GM06990 (cell line): ENCODE measurements at regions not wholly inside any gene's neighbourhood (a gene's known extent, or its start where the extent isn't known, plus 50 kb on each side); places are given as distances from the start of the nearest gene placed in this dataset.

Experiments used
- DNase-seq: peaks from one replicate; pipeline ENCODE4 v3.0.0-alpha.2; 2011; ENCODE audit not compliant: insufficient read length; ENCODE audit errors: extremely low read depth
- H3K27me3 ChIP-seq: replicated peaks from 2 replicates; pipeline ENCODE4 v1.6.0; 2011; ENCODE audit warnings: low read length; ENCODE audit not compliant: control insufficient read depth, insufficient read depth
- H3K36me3 ChIP-seq: 2 replicates; pipeline ENCODE4 v1.5.1; 2011; ENCODE audit warnings: low read length; ENCODE audit not compliant: control insufficient read depth, insufficient read depth
- H3K4me3 ChIP-seq: replicated peaks from 2 replicates; pipeline ENCODE4 v1.5.1; 2011; ENCODE audit warnings: low read depth, mild to moderate bottlenecking, control low read depth, low read length
- TF ChIP-seq, protein P1 (sequence below): IDR thresholded peaks from 2 replicates; pipeline ENCODE4 v1.5.1; 2011; ENCODE audit warnings: low read length, control low read depth, mild to moderate bottlenecking, inconsistent platforms; ENCODE audit not compliant: insufficient read depth, poor library complexity, severe bottlenecking

DNA sequence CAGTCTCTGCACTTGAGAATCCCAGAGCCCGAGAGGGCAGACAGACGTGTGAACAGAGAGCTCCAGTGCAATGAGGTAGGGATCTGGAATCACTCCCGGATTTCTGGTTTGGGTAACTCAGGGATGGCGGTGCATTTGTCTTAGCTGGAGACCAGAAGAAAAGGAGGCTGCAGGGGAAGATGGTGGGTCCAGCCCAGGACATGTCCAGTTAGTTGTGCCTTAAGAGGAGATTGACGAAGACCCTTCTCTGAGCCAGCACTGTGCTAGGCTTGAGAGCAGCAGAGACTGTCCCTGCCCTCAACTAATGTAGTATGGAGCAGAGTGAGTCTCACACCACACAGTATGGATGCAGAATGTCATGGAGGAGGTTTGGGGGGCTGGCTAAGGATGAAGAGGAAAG, 150.6 kb upstream of the COPS8 start:
- TF ChIP-seq, protein P1, sequence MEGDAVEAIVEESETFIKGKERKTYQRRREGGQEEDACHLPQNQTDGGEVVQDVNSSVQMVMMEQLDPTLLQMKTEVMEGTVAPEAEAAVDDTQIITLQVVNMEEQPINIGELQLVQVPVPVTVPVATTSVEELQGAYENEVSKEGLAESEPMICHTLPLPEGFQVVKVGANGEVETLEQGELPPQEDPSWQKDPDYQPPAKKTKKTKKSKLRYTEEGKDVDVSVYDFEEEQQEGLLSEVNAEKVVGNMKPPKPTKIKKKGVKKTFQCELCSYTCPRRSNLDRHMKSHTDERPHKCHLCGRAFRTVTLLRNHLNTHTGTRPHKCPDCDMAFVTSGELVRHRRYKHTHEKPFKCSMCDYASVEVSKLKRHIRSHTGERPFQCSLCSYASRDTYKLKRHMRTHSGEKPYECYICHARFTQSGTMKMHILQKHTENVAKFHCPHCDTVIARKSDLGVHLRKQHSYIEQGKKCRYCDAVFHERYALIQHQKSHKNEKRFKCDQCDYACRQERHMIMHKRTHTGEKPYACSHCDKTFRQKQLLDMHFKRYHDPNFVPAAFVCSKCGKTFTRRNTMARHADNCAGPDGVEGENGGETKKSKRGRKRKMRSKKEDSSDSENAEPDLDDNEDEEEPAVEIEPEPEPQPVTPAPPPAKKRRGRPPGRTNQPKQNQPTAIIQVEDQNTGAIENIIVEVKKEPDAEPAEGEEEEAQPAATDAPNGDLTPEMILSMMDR = no peak
- Histone ChIP-seq H3K36me3 (no peaks in the 10 kb centered on the region), H3K4me3 (no peak overlapping the region), H3K27me3 (no peaks in the 10 kb centered on the region)
- DNase-seq = no peak

DNA sequence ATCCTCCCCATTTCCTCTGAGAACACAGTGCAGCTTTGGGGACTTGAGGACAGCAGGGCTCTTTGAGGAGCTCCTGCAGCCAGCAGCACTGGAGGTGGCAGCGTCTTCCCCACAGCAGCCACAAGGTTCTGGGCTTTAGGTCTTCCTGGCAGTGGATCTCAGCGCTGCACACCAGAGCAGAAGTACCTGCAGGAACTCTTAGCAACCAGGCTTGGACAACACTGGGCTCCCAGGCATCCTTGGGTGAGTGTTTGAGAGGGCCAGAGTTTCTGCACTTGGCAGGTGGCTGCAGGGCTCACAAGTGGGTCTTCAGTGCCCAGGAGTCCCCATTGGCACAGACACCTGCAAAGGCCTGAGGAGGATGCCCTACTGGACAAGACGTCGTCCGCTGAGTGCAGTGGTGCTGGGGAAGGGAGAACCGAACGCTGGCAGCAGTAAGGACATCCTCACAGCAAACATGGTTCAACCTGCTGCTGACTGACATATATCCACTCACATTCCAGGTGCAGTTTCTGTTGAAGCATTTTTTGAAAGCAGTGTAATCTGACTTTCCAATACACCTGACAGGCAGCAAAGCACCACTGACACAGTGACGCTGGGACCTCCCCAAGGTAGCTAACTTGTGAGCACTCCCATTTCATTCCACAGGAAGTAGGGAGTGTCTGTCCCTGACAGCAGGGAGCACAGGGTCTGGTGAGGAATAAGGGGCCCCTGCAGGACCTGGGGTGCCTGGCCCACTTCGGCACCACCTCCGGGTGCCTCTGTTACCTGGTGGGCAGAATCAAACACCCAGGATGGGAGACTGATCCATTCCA, 149.9 kb upstream of the COPS8 start:
- no peaks in the 10 kb centered on the region for H3K27me3 ChIP-seq
- DNase-seq = no peak
- H3K36me3 ChIP-seq = no peaks in the 10 kb centered on the region
- TF ChIP-seq, protein P1 = no peak
- H3K4me3 ChIP-seq = no peak overlapping the region

DNA sequence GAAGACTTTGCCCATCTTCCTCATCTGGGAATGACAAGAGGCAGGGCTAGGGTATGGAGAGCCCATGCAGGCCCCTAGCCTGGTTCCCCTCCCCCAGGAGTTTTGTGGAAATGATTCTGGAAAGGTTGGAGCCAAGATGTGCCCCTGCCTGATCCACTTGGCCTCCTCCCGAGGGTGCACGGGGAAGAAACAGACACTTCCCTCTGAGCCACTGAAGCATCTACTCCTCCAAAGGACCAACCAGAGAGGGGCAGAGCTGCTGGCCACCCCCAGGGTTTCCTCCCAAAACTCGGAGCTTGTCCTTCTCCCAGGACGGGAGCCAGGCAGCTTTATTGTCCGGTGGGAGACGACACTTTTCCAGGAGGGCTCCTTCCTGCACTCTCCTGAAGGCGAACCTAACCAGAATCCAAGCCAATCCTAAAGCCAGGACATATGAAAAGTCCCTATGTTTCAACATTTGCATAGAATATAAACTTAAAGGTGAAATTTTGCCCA, 149.2 kb upstream of the COPS8 start:
- Histone ChIP-seq H3K27me3 (no peaks in the 10 kb centered on the region), H3K36me3 (no peaks in the 10 kb centered on the region), H3K4me3 (no peak overlapping the region)
- no peak for DNase-seq
- TF ChIP-seq, protein P1 = no peak

DNA sequence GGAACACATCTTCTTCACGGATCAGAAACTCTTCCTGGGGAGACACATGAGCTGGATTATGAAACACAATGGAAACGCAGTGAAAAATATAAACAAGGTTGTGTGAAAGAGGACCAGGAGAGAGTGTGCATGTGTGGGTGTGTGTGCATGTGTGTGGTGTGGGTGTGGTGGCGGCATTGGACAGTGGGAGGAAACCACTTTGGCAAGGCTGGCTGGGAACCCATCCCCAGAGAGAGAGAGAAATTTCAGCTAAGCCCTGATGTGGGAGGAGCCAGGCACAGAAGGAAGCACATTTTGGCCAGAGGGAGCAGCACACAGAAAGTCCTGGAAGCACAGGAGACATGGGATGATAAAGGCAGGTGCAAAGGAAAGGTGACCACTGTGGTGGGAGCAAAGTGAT, 147.6 kb upstream of the COPS8 start:
- no peak for DNase-seq
- Histone ChIP-seq H3K36me3 (no peaks in the 10 kb centered on the region), H3K4me3 (no peak overlapping the region), H3K27me3 (no peaks in the 10 kb centered on the region)
- TF ChIP-seq, protein P1 = no peak

DNA sequence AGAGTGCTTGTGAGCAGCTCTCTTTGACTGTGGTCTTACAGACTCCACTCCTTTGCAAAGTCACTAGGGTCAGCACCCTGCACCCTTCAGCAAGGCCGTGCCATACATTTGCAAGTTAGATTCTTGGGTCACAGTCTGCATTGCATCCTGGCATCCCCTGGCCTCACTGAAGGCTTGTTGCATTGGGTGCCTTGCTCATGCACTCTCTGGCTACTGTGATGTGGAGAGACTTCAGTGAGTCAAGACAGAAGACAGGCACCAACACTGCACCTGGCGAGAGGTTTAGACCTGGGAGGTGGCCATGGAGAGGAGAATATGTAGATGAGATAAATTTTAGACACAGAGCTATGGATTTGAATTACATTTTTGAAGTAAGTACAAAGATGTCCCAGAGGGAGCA, 146.4 kb upstream of the COPS8 start:
- DNase-seq = no peak
- Histone ChIP-seq H3K27me3 (no peaks in the 10 kb centered on the region), H3K4me3 (no peak overlapping the region), H3K36me3 (no peaks in the 10 kb centered on the region)
- TF ChIP-seq, protein P1 = no peak
